GM23338 (cell line): ENCODE measurements at regions not wholly inside any gene's neighbourhood (a gene's known extent, or its start where the extent isn't known, plus 50 kb on each side); places are given as distances from the start of the nearest gene placed in this dataset.

ENCODE experiments used
- ATAC-seq: fragments of 200-7000 bp; cut with Tn5 transposase; 3 replicates; pipeline ENCODE4 v1.9.1; 2020
- DNase-seq: peaks from one replicate; pipeline ENCODE4 v3.0.0-alpha.2; 2015; ENCODE audit warnings: low spot score
- H2AFZ ChIP-seq: fragments of 200-600 bp; sonication (generic); 2 replicates; pipeline ENCODE4 v1.8.0; 2016; ENCODE audit warnings: antibody characterized with exemption, mild to moderate bottlenecking, moderate library complexity
- H3F3A ChIP-seq: fragments of 200-600 bp; sonication (generic); replicated peaks from 2 replicates; pipeline ENCODE4 v1.8.0; 2017; ENCODE audit warnings: antibody characterized with exemption, mixed run types, low read depth
- H3K27ac ChIP-seq: fragments of 200-600 bp; sonication (generic); 2 replicates; pipeline ENCODE4 v1.6.1; 2016; ENCODE audit warnings: low read depth
- H3K27me3 ChIP-seq: fragments of 200-600 bp; sonication (generic); 2 replicates; pipeline ENCODE4 v1.8.0; 2016; ENCODE audit warnings: mild to moderate bottlenecking, mixed run types, moderate library complexity; ENCODE audit not compliant: insufficient read depth
- H3K36me3 ChIP-seq: fragments of 200-600 bp; sonication (generic); 2 replicates; pipeline ENCODE4 v1.8.0; 2016; ENCODE audit warnings: mild to moderate bottlenecking; ENCODE audit not compliant: insufficient read depth
- H3K4me1 ChIP-seq: fragments of 200-600 bp; sonication (generic); 2 replicates; pipeline ENCODE4 v1.8.0; 2016; ENCODE audit warnings: mild to moderate bottlenecking, moderate library complexity; ENCODE audit not compliant: insufficient read depth
- H3K4me2 ChIP-seq: fragments of 200-600 bp; sonication (generic); 2 replicates; pipeline ENCODE4 v1.7.1; 2017; ENCODE audit warnings: mixed run types
- H3K4me3 ChIP-seq: fragments of 200-600 bp; sonication (generic); 2 replicates; pipeline ENCODE4 v1.6.1; 2016; ENCODE audit warnings: mixed run types
- H3K79me2 ChIP-seq: fragments of 200-600 bp; sonication (generic); replicated peaks from 2 replicates; pipeline ENCODE4 v1.8.0; 2017; ENCODE audit warnings: mild to moderate bottlenecking; ENCODE audit not compliant: insufficient read depth
- H3K9me2 ChIP-seq: fragments of 200-600 bp; sonication (generic); 2 replicates; pipeline ENCODE4 v1.8.0; 2017; ENCODE audit not compliant: insufficient read depth
- H4K20me1 ChIP-seq: fragments of 200-600 bp; sonication (generic); replicated peaks from 2 replicates; pipeline ENCODE4 v1.8.0; 2017; ENCODE audit warnings: mild to moderate bottlenecking; ENCODE audit not compliant: insufficient read depth
- H3K27ac Mint-ChIP-seq: 2 replicates; pipeline ENCODE4 v1.8.0; 2020; ENCODE audit warnings: inconsistent platforms, mild to moderate bottlenecking, moderate library complexity, mixed read lengths
- H3K27me3 Mint-ChIP-seq: 3 replicates; pipeline ENCODE4 v1.8.0; 2022; ENCODE audit warnings: low read depth, mild to moderate bottlenecking, moderate library complexity, mixed read lengths, inconsistent platforms; ENCODE audit not compliant: insufficient read depth, poor library complexity
- H3K36me3 Mint-ChIP-seq: 3 replicates; pipeline ENCODE4 v1.8.0; 2021; ENCODE audit warnings: low read depth, mild to moderate bottlenecking, inconsistent platforms, moderate library complexity, mixed read lengths
- H3K4me1 Mint-ChIP-seq: 3 replicates; pipeline ENCODE4 v1.8.0; 2020; ENCODE audit warnings: mild to moderate bottlenecking, inconsistent platforms, mixed read lengths
- H3K4me3 Mint-ChIP-seq: 3 replicates; pipeline ENCODE4 v1.8.0; 2021; ENCODE audit warnings: moderate library complexity, mild to moderate bottlenecking, inconsistent platforms, mixed read lengths
- H3K9me3 Mint-ChIP-seq: 3 replicates; pipeline ENCODE4 v1.8.0; 2020; ENCODE audit warnings: moderate library complexity, mild to moderate bottlenecking, inconsistent platforms, mixed read lengths
- CREB1 ChIP-seq: fragments of 250-450 bp; sonication (Bioruptor Pico); IDR thresholded peaks from 2 replicates; pipeline ENCODE4 v1.5.0; 2020; ENCODE audit warnings: low read depth, mild to moderate bottlenecking, moderate library complexity
- EZH2 ChIP-seq: fragments of 200-600 bp; sonication (generic); IDR thresholded peaks from one replicate; pipeline ENCODE4 v1.8.0; 2017; ENCODE audit warnings: antibody characterized with exemption, mild to moderate bottlenecking, low read depth; ENCODE audit not compliant: unreplicated experiment
- EZH2phosphoT487 ChIP-seq: fragments of 200-600 bp; sonication (generic); IDR thresholded peaks from one replicate; pipeline ENCODE4 v1.8.1; 2018; ENCODE audit warnings: antibody characterized with exemption; ENCODE audit not compliant: unreplicated experiment
- JUNB ChIP-seq: IDR thresholded peaks from one replicate; pipeline ENCODE4 v1.6.1; 2016; ENCODE audit warnings: antibody characterized with exemption; ENCODE audit not compliant: unreplicated experiment
- NANOG ChIP-seq: IDR thresholded peaks from 2 replicates; pipeline ENCODE4 v1.6.1; 2016; ENCODE audit warnings: antibody characterized with exemption, borderline replicate concordance
- POLR2AphosphoS5 ChIP-seq: IDR thresholded peaks from 2 replicates; pipeline ENCODE4 v1.6.1; 2016; ENCODE audit warnings: antibody characterized with exemption, low read depth
- STAT1 ChIP-seq: IDR thresholded peaks from one replicate; pipeline ENCODE4 v1.6.1; 2016; ENCODE audit warnings: antibody characterized with exemption; ENCODE audit not compliant: unreplicated experiment
- ZNF114 ChIP-seq: fragments of 250-450 bp; sonication (Bioruptor Pico); IDR thresholded peaks from 2 replicates; pipeline ENCODE4 v1.5.0; 2020; ENCODE audit warnings: mild to moderate bottlenecking, moderate library complexity
- ZNF331 ChIP-seq: fragments of 250-450 bp; sonication (Bioruptor Pico); IDR thresholded peaks from 2 replicates; pipeline ENCODE4 v1.5.0; 2020; ENCODE audit warnings: low read depth, mild to moderate bottlenecking, moderate library complexity
- TF ChIP-seq, protein P1 (sequence below): IDR thresholded peaks from one replicate; pipeline ENCODE4 v1.6.1; 2018; ENCODE audit warnings: antibody characterized with exemption; ENCODE audit not compliant: unreplicated experiment
- TF ChIP-seq, protein P2 (sequence below), 2 experiments: fragments of 200-600 bp in 1 of 2; sonication (generic) in 1 of 2; conservative IDR thresholded peaks; 2 replicates each; pipeline versions ENCODE4 v1.5.1 to v1.6.1; 2016 to 2017; ENCODE audit warnings: antibody characterized with exemption in 2 of 2, low read depth in 2 of 2, mild to moderate bottlenecking in 2 of 2, moderate library complexity in 1 of 2
- TF ChIP-seq, protein P3 (sequence below): IDR thresholded peaks from 2 replicates; pipeline ENCODE4 v1.6.1; 2016; ENCODE audit warnings: antibody characterized with exemption

DNA sequence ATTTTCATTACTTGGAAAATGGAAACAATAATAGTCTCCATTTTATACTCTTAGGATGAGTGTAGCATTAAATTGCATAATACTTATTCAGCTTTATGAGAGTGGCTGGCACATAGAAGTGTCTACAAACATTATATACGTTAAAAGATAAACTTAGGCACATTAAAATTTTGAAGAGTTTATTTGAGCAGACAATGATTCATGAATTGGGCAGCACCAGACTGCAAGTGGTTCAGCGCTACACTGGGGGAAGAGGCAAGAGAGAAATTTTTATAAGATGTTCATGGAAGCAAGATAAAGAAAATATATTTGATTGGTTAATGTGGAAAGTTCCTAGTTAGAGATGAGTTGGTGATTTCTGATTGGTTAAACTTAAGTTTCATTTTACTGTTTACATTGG lies 243.7 kb downstream of the RASEF start:
- H3K27me3 Mint-ChIP-seq: no peaks in the 10 kb centered on the region
- no peak overlapping the region for H2AFZ ChIP-seq
- no peaks in the 10 kb centered on the region for H3F3A ChIP-seq
- DNase-seq (no peak), ATAC-seq (no peak)
- H3K79me2 ChIP-seq: no peaks in the 10 kb centered on the region
- no peak overlapping the region for H3K4me3 ChIP-seq
- H4K20me1 ChIP-seq: no peaks in the 10 kb centered on the region
- H3K4me2 ChIP-seq: no peak overlapping the region
- no peaks in the 10 kb centered on the region for H3K36me3 ChIP-seq
- H3K9me2 ChIP-seq: peaks cover 6% of the 10 kb centered on the region; the same call in 1 of the 2 replicates
- H3K27ac ChIP-seq: no peak overlapping the region
- H3K4me1 ChIP-seq: no peaks in the 10 kb centered on the region
- H3K36me3 Mint-ChIP-seq: peaks cover 4% of the 10 kb centered on the region; the same call in 1 of the 3 replicates
- H3K4me1 Mint-ChIP-seq: no peaks in the 10 kb centered on the region
- no peak overlapping the region for H3K27ac Mint-ChIP-seq
- no peaks in the 10 kb centered on the region for H3K27me3 ChIP-seq
- TF ChIP-seq, protein P1, sequence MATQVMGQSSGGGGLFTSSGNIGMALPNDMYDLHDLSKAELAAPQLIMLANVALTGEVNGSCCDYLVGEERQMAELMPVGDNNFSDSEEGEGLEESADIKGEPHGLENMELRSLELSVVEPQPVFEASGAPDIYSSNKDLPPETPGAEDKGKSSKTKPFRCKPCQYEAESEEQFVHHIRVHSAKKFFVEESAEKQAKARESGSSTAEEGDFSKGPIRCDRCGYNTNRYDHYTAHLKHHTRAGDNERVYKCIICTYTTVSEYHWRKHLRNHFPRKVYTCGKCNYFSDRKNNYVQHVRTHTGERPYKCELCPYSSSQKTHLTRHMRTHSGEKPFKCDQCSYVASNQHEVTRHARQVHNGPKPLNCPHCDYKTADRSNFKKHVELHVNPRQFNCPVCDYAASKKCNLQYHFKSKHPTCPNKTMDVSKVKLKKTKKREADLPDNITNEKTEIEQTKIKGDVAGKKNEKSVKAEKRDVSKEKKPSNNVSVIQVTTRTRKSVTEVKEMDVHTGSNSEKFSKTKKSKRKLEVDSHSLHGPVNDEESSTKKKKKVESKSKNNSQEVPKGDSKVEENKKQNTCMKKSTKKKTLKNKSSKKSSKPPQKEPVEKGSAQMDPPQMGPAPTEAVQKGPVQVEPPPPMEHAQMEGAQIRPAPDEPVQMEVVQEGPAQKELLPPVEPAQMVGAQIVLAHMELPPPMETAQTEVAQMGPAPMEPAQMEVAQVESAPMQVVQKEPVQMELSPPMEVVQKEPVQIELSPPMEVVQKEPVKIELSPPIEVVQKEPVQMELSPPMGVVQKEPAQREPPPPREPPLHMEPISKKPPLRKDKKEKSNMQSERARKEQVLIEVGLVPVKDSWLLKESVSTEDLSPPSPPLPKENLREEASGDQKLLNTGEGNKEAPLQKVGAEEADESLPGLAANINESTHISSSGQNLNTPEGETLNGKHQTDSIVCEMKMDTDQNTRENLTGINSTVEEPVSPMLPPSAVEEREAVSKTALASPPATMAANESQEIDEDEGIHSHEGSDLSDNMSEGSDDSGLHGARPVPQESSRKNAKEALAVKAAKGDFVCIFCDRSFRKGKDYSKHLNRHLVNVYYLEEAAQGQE: no peak
- no peak for TF ChIP-seq ZNF114
- TF ChIP-seq EZH2phosphoT487: no peak
- TF ChIP-seq, protein P2, sequence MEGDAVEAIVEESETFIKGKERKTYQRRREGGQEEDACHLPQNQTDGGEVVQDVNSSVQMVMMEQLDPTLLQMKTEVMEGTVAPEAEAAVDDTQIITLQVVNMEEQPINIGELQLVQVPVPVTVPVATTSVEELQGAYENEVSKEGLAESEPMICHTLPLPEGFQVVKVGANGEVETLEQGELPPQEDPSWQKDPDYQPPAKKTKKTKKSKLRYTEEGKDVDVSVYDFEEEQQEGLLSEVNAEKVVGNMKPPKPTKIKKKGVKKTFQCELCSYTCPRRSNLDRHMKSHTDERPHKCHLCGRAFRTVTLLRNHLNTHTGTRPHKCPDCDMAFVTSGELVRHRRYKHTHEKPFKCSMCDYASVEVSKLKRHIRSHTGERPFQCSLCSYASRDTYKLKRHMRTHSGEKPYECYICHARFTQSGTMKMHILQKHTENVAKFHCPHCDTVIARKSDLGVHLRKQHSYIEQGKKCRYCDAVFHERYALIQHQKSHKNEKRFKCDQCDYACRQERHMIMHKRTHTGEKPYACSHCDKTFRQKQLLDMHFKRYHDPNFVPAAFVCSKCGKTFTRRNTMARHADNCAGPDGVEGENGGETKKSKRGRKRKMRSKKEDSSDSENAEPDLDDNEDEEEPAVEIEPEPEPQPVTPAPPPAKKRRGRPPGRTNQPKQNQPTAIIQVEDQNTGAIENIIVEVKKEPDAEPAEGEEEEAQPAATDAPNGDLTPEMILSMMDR (conservative IDR thresholded peaks at IDR 0.05; ENCODE audit: low read depth in 2 of 2): no peak
- TF ChIP-seq ZNF331 (CRISPR knock-in tag): no peak
- no peak for TF ChIP-seq CREB1 (CRISPR knock-in tag)
- TF ChIP-seq JUNB: no peak
- no peak for TF ChIP-seq NANOG
- H3K9me3 Mint-ChIP-seq: peaks cover 15% of the 10 kb centered on the region; the same call in 2 of the 3 replicates
- H3K4me3 Mint-ChIP-seq: no peak overlapping the region

DNA sequence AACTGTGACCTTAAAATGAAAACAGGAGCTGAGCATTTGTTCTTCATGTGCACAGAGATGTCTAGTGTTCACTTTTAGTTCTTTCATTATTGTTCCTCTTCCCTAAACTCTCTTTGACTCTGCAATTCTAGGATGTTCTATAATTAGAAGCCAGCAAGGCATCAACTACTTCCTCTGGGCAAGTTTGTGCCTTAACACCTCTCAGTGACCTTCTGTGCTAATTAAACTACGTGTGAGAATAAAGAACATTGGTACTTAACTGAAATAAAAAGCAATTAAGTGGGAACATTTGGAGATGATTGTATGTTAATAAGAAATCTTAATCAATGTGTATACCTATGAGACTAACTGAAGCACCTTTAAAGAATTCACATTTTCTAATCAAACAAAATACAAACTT lies 242.8 kb downstream of the RASEF start:
- H3K9me3 Mint-ChIP-seq: peaks cover 15% of the 10 kb centered on the region; the same call in 2 of the 3 replicates
- H3K4me1 Mint-ChIP-seq: no peaks in the 10 kb centered on the region
- Histone ChIP-seq H2AFZ (no peak overlapping the region), H3K36me3 (no peaks in the 10 kb centered on the region), H3K27me3 (no peaks in the 10 kb centered on the region), H3K9me2 (peaks cover 6% of the 10 kb centered on the region; the same call in 1 of the 2 replicates), H3K27ac (no peak overlapping the region), H3K4me1 (no peaks in the 10 kb centered on the region), H3F3A (no peaks in the 10 kb centered on the region), H3K4me2 (no peak overlapping the region), H3K4me3 (no peak overlapping the region), H4K20me1 (no peaks in the 10 kb centered on the region), H3K79me2 (no peaks in the 10 kb centered on the region)
- DNase-seq (no peak), ATAC-seq (no peak)
- no peaks in the 10 kb centered on the region for H3K27me3 Mint-ChIP-seq
- no peak overlapping the region for H3K27ac Mint-ChIP-seq
- H3K36me3 Mint-ChIP-seq: peaks cover 4% of the 10 kb centered on the region; the same call in 1 of the 3 replicates
- H3K4me3 Mint-ChIP-seq: no peak overlapping the region
- TF ChIP-seq ZNF114: no peak
- TF ChIP-seq, protein P1: no peak
- no peak for TF ChIP-seq STAT1
- no peak for TF ChIP-seq EZH2phosphoT487
- no peak for TF ChIP-seq CREB1 (CRISPR knock-in tag)
- TF ChIP-seq POLR2AphosphoS5: no peak
- no peak for TF ChIP-seq ZNF331 (CRISPR knock-in tag)
- no peak for TF ChIP-seq NANOG
- TF ChIP-seq EZH2: no peak
- TF ChIP-seq, protein P2 (conservative IDR thresholded peaks at IDR 0.05; ENCODE audit: low read depth in 2 of 2): no peak
- TF ChIP-seq, protein P3, sequence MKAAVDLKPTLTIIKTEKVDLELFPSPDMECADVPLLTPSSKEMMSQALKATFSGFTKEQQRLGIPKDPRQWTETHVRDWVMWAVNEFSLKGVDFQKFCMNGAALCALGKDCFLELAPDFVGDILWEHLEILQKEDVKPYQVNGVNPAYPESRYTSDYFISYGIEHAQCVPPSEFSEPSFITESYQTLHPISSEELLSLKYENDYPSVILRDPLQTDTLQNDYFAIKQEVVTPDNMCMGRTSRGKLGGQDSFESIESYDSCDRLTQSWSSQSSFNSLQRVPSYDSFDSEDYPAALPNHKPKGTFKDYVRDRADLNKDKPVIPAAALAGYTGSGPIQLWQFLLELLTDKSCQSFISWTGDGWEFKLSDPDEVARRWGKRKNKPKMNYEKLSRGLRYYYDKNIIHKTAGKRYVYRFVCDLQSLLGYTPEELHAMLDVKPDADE: no peak
